H1 (cell line): ENCODE measurements at regions not wholly inside any gene's neighbourhood (a gene's known extent, or its start where the extent isn't known, plus 50 kb on each side); places are given as distances from the start of the nearest gene placed in this dataset.
"Not testable (repeated sequence)": the region's sequence is repeated elsewhere in the genome, so short reads cannot be mapped to it uniquely, and the experiment has no call there.

Experiments
- CTCF ChIA-PET: fragments of 300-600 bp; sonication (Branson Sonifier 250); formaldehyde crosslinking; loops from one replicate; lab custom pipeline; 2021; ENCODE audit not compliant: partially characterized antibody; lab: Charles Lee
- POLR2A ChIA-PET: fragments of 300-600 bp; sonication (Branson Sonifier 250); formaldehyde crosslinking; loops from one replicate; lab custom pipeline; 2021; ENCODE audit warnings: inconsistent platforms; ENCODE audit not compliant: partially characterized antibody; lab: Charles Lee
- DNase-seq, 2 experiments: peaks; one replicate each; pipeline versions ENCODE4 v3.0.0 to v3.0.0-alpha.2; 2010 to 2022; ENCODE audit warnings: low spot score in 2 of 2, low read depth in 1 of 2, mixed read lengths in 1 of 2
- FAIRE-seq: peaks from 2 replicates; lab custom pipeline; 2011; peaks lifted over from hg19 to GRCh38; lab: Jason Lieb, UNC
- H2AFZ ChIP-seq: 2 replicates; pipeline ENCODE4 v1.8.1; 2012; ENCODE audit warnings: low read length, inconsistent platforms
- H2AK5ac ChIP-seq: 2 replicates; pipeline ENCODE4 v1.6.1; 2013; ENCODE audit warnings: low read depth, low read length
- H2BK120ac ChIP-seq: replicated peaks from 2 replicates; pipeline ENCODE3; 2013; ENCODE audit warnings: low read depth, low read length, inconsistent platforms
- H2BK12ac ChIP-seq: 2 replicates; pipeline ENCODE4 v1.6.1; 2013; ENCODE audit warnings: low read depth, low read length
- H2BK15ac ChIP-seq: 2 replicates; pipeline ENCODE4 v1.6.1; 2013; ENCODE audit warnings: low read length
- H2BK20ac ChIP-seq: 2 replicates; pipeline ENCODE4 v1.6.1; 2013; ENCODE audit warnings: low read length
- H2BK5ac ChIP-seq: 2 replicates; pipeline ENCODE4 v1.6.1; 2013; ENCODE audit warnings: low read depth, low read length
- H3K14ac ChIP-seq: 2 replicates; pipeline ENCODE4 v1.6.1; 2013; ENCODE audit warnings: inconsistent platforms; ENCODE audit not compliant: insufficient read length
- H3K18ac ChIP-seq: 2 replicates; pipeline ENCODE4 v1.6.1; 2013; ENCODE audit warnings: low read length; ENCODE audit errors: extremely low read depth
- H3K23ac ChIP-seq: 2 replicates; pipeline ENCODE4 v1.6.1; 2013; ENCODE audit warnings: inconsistent platforms; ENCODE audit not compliant: insufficient read length
- H3K23me2 ChIP-seq: 2 replicates; pipeline ENCODE4 v1.6.1; 2013; ENCODE audit warnings: low read depth, low read length
- H3K27ac ChIP-seq: 2 replicates; pipeline ENCODE4 v1.6.1; 2011; ENCODE audit warnings: low read depth, low read length, inconsistent platforms
- H3K27me3 ChIP-seq, 4 experiments: replicated peaks in 1 of 4; 1 replicate in 1 of 4; 2 replicates in 3 of 4; pipeline versions ENCODE4 v1.6.1 to v1.8.1; 2011 to 2013; ENCODE audit warnings: low read length in 3 of 4, mild to moderate bottlenecking in 3 of 4, inconsistent platforms in 2 of 4, mixed read lengths in 2 of 4, moderate library complexity in 1 of 4; ENCODE audit not compliant: control insufficient read depth in 3 of 4, insufficient read depth in 3 of 4; ENCODE audit errors: extremely low read depth in 1 of 4
- H3K36me3 ChIP-seq, 4 experiments: 2 replicates each; pipeline versions ENCODE4 v1.6.1 to v1.8.1; 2011 to 2013; ENCODE audit warnings: mild to moderate bottlenecking in 4 of 4, low read length in 3 of 4, moderate library complexity in 2 of 4, control low read depth in 1 of 4, inconsistent platforms in 1 of 4; ENCODE audit not compliant: insufficient read depth in 4 of 4, control insufficient read depth in 2 of 4
- H3K4ac ChIP-seq: replicated peaks from 2 replicates; pipeline ENCODE3; 2013; ENCODE audit warnings: low read length, low read depth, mixed read lengths, inconsistent platforms; ENCODE audit not compliant: insufficient read length
- H3K4me1 ChIP-seq, 4 experiments: replicated peaks in 1 of 4; 1 replicate in 1 of 4; 2 replicates in 3 of 4; pipeline versions ENCODE4 v1.6.1 to v1.8.1; 2011 to 2013; ENCODE audit warnings: low read length in 3 of 4, inconsistent platforms in 2 of 4, mixed read lengths in 1 of 4; ENCODE audit not compliant: insufficient read depth in 4 of 4, control insufficient read depth in 3 of 4
- H3K4me2 ChIP-seq, 2 experiments: 2 replicates each; pipeline versions ENCODE4 v1.6.1 to v1.8.1; 2011 to 2013; ENCODE audit warnings: low read depth in 2 of 2, low read length in 2 of 2, control low read depth in 1 of 2, inconsistent platforms in 1 of 2, mild to moderate bottlenecking in 1 of 2; ENCODE audit not compliant: insufficient read depth in 1 of 2
- H3K4me3 ChIP-seq, 4 experiments: fragments of 200-600, 300-600 bp in 1 of 4; sonication (generic), shearing (Covaris generic), sonication (Bioruptor Twin) in 1 of 4; 2 replicates each; pipeline versions ENCODE4 v1.5.1 to v1.8.1; 2011 to 2016; ENCODE audit warnings: low read length in 4 of 4, low read depth in 3 of 4, control low read depth in 2 of 4, inconsistent platforms in 2 of 4, mild to moderate bottlenecking in 2 of 4, mixed read lengths in 1 of 4, moderate library complexity in 1 of 4; ENCODE audit not compliant: insufficient read depth in 2 of 4; ENCODE audit errors: extremely low read depth in 1 of 4
- H3K56ac ChIP-seq: replicated peaks from 2 replicates; pipeline ENCODE3; 2013; ENCODE audit warnings: low read depth, mild to moderate bottlenecking, mixed read lengths, low read length, inconsistent platforms; ENCODE audit not compliant: insufficient read length
- H3K79me1 ChIP-seq: 2 replicates; pipeline ENCODE4 v1.6.1; 2013; ENCODE audit warnings: low read depth, low read length, control low read depth
- H3K79me2 ChIP-seq, 2 experiments: 2 replicates each; pipeline versions ENCODE4 v1.6.1 to v1.8.1; 2012 to 2013; ENCODE audit warnings: low read length in 2 of 2, mild to moderate bottlenecking in 2 of 2, inconsistent platforms in 1 of 2; ENCODE audit not compliant: insufficient read depth in 2 of 2, control insufficient read depth in 1 of 2
- H3K9ac ChIP-seq, 4 experiments: replicated peaks in 1 of 4; 1 replicate in 1 of 4; 2 replicates in 3 of 4; pipeline versions ENCODE4 v1.6.1 to v1.8.1; 2011 to 2013; ENCODE audit warnings: low read depth in 3 of 4, low read length in 3 of 4, control low read depth in 2 of 4, mild to moderate bottlenecking in 2 of 4, moderate library complexity in 2 of 4, inconsistent platforms in 1 of 4; ENCODE audit errors: extremely low read depth in 1 of 4
- H3K9me3 ChIP-seq, 2 experiments: 2 replicates each; pipeline versions ENCODE4 v1.6.1 to v1.8.1; 2012 to 2013; ENCODE audit warnings: mild to moderate bottlenecking in 2 of 2, moderate library complexity in 2 of 2, control low read depth in 1 of 2, inconsistent platforms in 1 of 2, low read depth in 1 of 2, low read length in 1 of 2, mixed read lengths in 1 of 2; ENCODE audit not compliant: insufficient read depth in 2 of 2
- H4K20me1 ChIP-seq, 2 experiments: replicated peaks in 1 of 2; 2 replicates each; pipeline versions ENCODE3 to v1.8.1; 2011 to 2013; ENCODE audit warnings: inconsistent platforms in 2 of 2, low read length in 2 of 2, mild to moderate bottlenecking in 1 of 2; ENCODE audit not compliant: insufficient read depth in 2 of 2, control insufficient read depth in 1 of 2
- H4K5ac ChIP-seq: 2 replicates; pipeline ENCODE4 v1.6.1; 2013; ENCODE audit warnings: low read length, low read depth, mixed read lengths, inconsistent platforms; ENCODE audit not compliant: insufficient read length
- H4K8ac ChIP-seq: 2 replicates; pipeline ENCODE4 v1.8.0; 2013; ENCODE audit warnings: mild to moderate bottlenecking, moderate library complexity, low read length, inconsistent platforms; ENCODE audit not compliant: insufficient read depth; ENCODE audit errors: extremely low read depth
- H4K91ac ChIP-seq: replicated peaks from 2 replicates; pipeline ENCODE3; 2013; ENCODE audit warnings: low read length, mixed read lengths, inconsistent platforms; ENCODE audit not compliant: insufficient read length
- WGBS, 2 experiments: shearing (Covaris generic) in 1 of 2; methylation state at CpG; one replicate each; pipeline versions ENCODE4 v1.1.6 to v1.1.7; 2013 to 2015; ENCODE audit warnings: low lambda C conversion rate in 2 of 2, mixed read lengths in 2 of 2, inconsistent platforms in 1 of 2, low coverage in 1 of 2, missing lambda C conversion rate in 1 of 2; ENCODE audit not compliant: insufficient replicate concordance in 2 of 2, insufficient coverage in 1 of 2, insufficient read length in 1 of 2; ENCODE audit errors: extremely low coverage in 1 of 2, missing lambda C conversion rate in 1 of 2; 5-methylcytosine and 5-hydroxymethylcytosine counted together

- H4K8ac ChIP-seq, H3K4me1 ChIP-seq, H3K36me3 ChIP-seq, H3K4me2 ChIP-seq, H3K4me3 ChIP-seq, FAIRE-seq, H3K27ac ChIP-seq, H2BK20ac ChIP-seq, H3K56ac ChIP-seq, H2AK5ac ChIP-seq, H3K79me1 ChIP-seq, H3K9ac ChIP-seq, H3K23ac ChIP-seq, H4K20me1 ChIP-seq, H2BK15ac ChIP-seq, H2BK12ac ChIP-seq, DNase-seq, H4K91ac ChIP-seq, H3K18ac ChIP-seq, H3K9me3 ChIP-seq, H3K14ac ChIP-seq, H3K23me2 ChIP-seq, H3K27me3 ChIP-seq, H4K5ac ChIP-seq, POLR2A ChIA-PET, H3K4ac ChIP-seq, CTCF ChIA-PET, H2BK5ac ChIP-seq, H3K79me2 ChIP-seq, H2BK120ac ChIP-seq, H2AFZ ChIP-seq: not testable (repeated sequence)
- 100% methylated on average over 3 of the region's 3 CpGs; no CpG with 5 or more reads in 1 of the 2 experiments for WGBS, 2 experiments
These were observed 82.1 kb upstream of the ATP12A start for GRCh38 chr13:24597906-24598670.
